Bronchial epithelial cell (primary cell): ENCODE measurements at regions not wholly inside any gene's neighbourhood (a gene's known extent, or its start where the extent isn't known, plus 50 kb on each side); places are given as distances from the start of the nearest gene placed in this dataset.

Experiments
- DNase-seq: peaks from one replicate; pipeline ENCODE4 v3.0.0-alpha.2; 2010; ENCODE audit warnings: low read depth
- FAIRE-seq: peaks from 2 replicates; lab custom pipeline; 2011; peaks lifted over from hg19 to GRCh38; lab: Jason Lieb, UNC
- H3K27me3 ChIP-seq: 2 replicates; pipeline ENCODE4 v1.5.1; 2011; ENCODE audit warnings: low read length; ENCODE audit not compliant: control insufficient read depth, insufficient read depth
- H3K36me3 ChIP-seq: 2 replicates; pipeline ENCODE4 v1.5.1; 2011; ENCODE audit warnings: low read length; ENCODE audit not compliant: control insufficient read depth, insufficient read depth
- H3K4me3 ChIP-seq: 2 replicates; pipeline ENCODE4 v1.5.1; 2011; ENCODE audit warnings: mild to moderate bottlenecking, low read depth, low read length, control low read depth
- TF ChIP-seq, protein P1 (sequence below): IDR thresholded peaks from 2 replicates; pipeline ENCODE4 v1.5.1; 2011; ENCODE audit warnings: mild to moderate bottlenecking, moderate library complexity, low read length, control low read depth, inconsistent platforms; ENCODE audit not compliant: insufficient read depth, severe bottlenecking

DNA sequence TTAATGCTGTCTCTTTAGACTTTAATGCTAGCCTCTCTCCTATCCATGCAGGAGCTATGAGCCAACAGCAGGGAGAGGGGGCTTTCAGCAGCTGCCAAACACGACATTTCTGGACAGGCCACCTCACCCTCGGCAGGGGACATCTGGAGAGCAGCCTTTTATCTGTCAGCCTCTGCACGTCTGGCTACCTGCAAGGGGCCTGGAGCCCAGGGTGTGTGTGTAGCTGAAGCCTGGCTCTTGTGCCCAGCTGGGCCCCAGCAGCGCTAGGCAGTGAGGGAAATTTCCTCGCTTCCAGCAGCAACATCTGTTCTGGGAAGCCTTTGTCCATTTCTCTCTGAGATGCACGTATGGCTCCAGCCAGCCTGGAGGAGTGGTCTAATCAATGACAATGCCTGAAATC lies 728.7 kb upstream of the ID2 start:
- no peak for FAIRE-seq

DNA sequence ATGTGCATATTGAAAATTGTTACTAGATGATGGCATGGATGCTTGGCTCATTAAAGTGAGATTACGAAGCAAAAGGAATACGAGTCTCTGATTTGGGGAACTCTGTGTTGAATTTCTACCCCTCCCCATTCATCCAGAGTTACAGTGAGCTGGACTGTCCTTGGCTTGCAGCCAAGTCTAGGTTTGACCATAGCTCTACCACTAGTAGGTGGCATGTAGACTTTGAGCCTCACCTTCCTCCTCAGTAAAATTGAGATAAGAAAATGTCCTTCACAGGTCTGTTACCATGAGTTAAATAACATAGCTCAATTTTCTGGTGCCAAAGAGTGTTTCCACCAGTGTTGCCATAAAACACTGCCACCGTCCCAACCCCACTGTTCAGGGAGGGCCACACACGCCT lies 727.6 kb upstream of the ID2 start:
- Histone ChIP-seq H3K36me3 (no peaks in the 10 kb centered on the region), H3K4me3 (no peak overlapping the region), H3K27me3 (no peaks in the 10 kb centered on the region)
- TF ChIP-seq, protein P1, sequence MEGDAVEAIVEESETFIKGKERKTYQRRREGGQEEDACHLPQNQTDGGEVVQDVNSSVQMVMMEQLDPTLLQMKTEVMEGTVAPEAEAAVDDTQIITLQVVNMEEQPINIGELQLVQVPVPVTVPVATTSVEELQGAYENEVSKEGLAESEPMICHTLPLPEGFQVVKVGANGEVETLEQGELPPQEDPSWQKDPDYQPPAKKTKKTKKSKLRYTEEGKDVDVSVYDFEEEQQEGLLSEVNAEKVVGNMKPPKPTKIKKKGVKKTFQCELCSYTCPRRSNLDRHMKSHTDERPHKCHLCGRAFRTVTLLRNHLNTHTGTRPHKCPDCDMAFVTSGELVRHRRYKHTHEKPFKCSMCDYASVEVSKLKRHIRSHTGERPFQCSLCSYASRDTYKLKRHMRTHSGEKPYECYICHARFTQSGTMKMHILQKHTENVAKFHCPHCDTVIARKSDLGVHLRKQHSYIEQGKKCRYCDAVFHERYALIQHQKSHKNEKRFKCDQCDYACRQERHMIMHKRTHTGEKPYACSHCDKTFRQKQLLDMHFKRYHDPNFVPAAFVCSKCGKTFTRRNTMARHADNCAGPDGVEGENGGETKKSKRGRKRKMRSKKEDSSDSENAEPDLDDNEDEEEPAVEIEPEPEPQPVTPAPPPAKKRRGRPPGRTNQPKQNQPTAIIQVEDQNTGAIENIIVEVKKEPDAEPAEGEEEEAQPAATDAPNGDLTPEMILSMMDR = no peak
- DNase-seq (no peak), FAIRE-seq (no peak)

More for the DNA sequence above, 728.7 kb upstream of the ID2 start:
- DNase-seq = no peak
- Histone ChIP-seq H3K27me3 (no peaks in the 10 kb centered on the region), H3K36me3 (no peaks in the 10 kb centered on the region), H3K4me3 (no peak overlapping the region)
- TF ChIP-seq, protein P1 = no peak

DNA sequence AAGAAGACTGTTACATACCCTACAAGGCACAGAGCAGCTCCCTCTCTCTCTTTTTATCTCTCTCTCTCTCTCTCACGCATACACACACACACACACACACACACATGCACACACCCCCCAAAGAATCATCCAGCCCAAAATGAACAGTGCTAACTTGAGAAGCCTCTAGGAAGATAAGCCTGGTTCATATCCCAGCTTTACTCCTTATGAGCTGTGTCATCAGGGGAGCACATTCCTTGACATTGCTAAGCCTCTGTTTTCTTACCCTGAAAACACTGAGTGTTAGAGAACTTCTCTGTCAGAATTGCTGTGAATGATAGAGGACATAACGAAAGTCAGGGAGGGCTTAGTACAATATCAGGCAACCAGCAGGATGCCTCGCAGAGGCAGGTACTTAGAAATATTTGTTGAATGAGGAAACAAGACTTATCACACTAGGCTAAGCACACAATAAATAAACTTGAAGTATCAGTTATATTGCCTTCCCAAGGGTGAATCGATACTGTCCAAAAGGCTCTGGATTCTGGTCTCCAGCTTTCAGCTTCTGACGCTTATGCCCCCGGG lies 725.6 kb upstream of the ID2 start:
- no peak overlapping the region for H3K4me3 ChIP-seq
- no peaks in the 10 kb centered on the region for H3K27me3 ChIP-seq
- H3K36me3 ChIP-seq = no peaks in the 10 kb centered on the region
- DNase-seq (no peak), FAIRE-seq (no peak)
- TF ChIP-seq, protein P1 = no peak

DNA sequence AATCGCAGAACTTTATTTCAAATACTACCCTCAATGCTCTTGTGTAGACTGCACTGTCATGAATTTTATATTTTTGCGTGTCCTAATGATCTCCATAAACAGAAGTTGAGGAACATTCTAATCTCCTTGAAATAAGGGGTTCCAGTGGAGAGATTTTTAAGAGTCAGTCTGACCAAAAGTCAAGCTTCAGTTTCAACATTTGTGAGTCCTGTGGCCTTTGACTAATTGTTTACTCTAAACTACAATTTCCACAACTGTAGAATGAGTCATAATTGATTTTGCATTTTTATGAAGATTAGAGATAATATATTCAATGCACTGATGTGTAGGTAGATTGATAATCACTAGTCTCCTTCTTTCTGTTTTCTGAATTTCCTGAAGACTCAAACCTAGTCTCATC lies 720.3 kb upstream of the ID2 start:
- no peaks in the 10 kb centered on the region for H3K27me3 ChIP-seq
- TF ChIP-seq, protein P1 = no peak
- H3K4me3 ChIP-seq = no peak overlapping the region
- H3K36me3 ChIP-seq = no peaks in the 10 kb centered on the region
- FAIRE-seq (no peak), DNase-seq (peak; percentile 14)

DNA sequence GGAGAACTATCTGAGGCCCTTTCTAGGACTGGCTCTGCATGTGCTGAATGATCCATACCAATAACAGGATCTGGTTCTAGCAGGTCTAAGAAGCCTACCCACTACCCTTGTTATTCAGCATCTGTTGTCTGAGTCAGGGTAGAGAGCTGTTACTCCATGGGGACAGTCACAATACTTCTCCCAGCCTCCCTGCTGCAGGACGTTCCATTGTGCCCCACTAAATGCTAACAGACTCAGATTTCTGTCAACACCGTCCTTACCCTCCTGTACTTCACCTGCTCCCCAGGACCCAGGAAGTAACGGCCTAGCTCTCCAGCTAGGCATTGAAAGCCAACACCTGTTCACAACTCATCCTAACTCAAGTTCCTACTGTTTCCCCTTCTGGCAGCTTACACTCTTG lies 719.7 kb upstream of the ID2 start:
- FAIRE-seq (no peak), DNase-seq (no peak)
- H3K36me3 ChIP-seq = no peaks in the 10 kb centered on the region
- TF ChIP-seq, protein P1 = no peak
- no peak overlapping the region for H3K4me3 ChIP-seq
- H3K27me3 ChIP-seq = no peaks in the 10 kb centered on the region

DNA sequence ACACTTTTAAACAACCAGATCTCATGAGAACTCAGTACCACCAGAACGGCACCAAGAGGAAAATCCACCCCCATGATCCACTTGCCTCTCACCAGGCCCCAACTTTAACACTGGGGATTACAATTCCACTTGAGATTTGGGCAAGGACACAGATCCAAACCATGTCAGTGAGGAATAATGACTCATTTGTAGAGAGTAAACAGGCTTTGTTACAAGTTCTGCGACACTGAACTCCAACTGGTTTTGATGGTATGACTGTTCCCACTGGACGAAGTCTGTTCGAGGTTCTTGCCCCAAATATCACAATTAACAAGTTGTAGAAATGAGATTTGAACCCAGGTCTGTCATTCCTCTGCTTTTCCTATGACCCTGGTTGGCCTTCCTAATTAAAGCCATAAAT lies 718.1 kb upstream of the ID2 start:
- no peaks in the 10 kb centered on the region for H3K36me3 ChIP-seq
- H3K4me3 ChIP-seq = no peak overlapping the region
- DNase-seq (peak; percentile 20), FAIRE-seq (no peak)
- no peaks in the 10 kb centered on the region for H3K27me3 ChIP-seq
- TF ChIP-seq, protein P1 = no peak
